SIG-M5 treated with dmso at 0.1 percent for 504 hours (cell line): ENCODE measurements at regions not wholly inside any gene's neighbourhood (a gene's known extent, or its start where the extent isn't known, plus 50 kb on each side); places are given as distances from the start of the nearest gene placed in this dataset.

Experiments
- DNase-seq: peaks from one replicate; lab custom pipeline; 2025; ENCODE audit not compliant: unreplicated experiment; lab: John Stamatoyannopoulos, UW

DNA sequence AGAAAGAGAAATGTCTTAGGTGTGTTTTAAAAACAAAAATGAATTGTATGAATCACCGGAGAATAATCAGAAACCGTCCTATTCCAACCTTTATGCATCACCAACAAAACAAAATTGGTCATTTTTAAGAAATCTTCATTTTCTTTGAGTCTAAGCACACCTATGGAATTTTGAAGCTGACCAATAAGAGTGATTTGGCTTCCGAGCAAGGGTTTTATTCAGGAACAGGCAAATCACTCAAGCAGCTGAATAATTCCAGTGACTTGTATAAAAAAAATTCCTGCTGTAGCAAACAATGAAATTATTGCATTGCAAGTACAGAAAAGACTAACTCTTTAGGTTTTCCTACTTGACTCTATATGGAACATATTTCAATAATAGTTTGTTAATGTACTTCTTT, 83.8 kb upstream of the FNDC3B start:
- DNase-seq: no peak

- DNase-seq: no peak
Measured at GRCh38 chr3:171956181-171956683, 83.1 kb upstream of the FNDC3B start.

GRCh38 chr3:171956705-171957104, 82.7 kb upstream of the FNDC3B start:
- no peak for DNase-seq

GRCh38 chr3:171959532-171960089, 79.8 kb upstream of the FNDC3B start:
- DNase-seq: no peak

GRCh38 chr3:171960159-171960558, 79.2 kb upstream of the FNDC3B start:
- peak; percentile 26 for DNase-seq

DNA sequence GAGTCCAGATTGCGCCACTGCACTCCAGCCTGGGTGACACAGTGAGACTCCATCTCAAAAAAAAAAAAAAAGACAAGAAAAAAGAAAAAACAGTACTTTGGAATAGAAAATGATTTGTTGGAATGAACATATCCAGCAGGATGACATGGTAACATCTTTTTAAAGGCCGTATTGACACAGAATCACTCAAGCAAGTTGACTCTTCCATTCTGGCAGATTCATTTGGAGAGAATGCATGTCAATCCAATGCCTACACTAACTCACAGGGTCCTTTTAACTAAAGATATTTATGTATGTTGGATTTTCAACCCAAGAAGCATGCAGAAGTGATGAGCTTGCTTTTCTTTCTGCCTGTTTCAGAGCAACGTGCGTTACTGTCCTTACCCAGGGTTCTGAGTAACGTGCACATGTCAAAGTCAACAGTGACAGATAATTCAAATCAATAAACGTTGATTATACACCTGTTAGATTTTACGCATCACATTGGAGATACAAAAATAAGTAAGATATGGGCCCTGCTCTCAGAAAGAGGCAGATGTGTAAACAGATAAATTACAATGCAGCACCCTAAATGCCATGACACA, 77.1 kb upstream of the FNDC3B start:
- no peak for DNase-seq

GRCh38 chr3:171963546-171963945, 75.8 kb upstream of the FNDC3B start:
- no peak for DNase-seq

DNA sequence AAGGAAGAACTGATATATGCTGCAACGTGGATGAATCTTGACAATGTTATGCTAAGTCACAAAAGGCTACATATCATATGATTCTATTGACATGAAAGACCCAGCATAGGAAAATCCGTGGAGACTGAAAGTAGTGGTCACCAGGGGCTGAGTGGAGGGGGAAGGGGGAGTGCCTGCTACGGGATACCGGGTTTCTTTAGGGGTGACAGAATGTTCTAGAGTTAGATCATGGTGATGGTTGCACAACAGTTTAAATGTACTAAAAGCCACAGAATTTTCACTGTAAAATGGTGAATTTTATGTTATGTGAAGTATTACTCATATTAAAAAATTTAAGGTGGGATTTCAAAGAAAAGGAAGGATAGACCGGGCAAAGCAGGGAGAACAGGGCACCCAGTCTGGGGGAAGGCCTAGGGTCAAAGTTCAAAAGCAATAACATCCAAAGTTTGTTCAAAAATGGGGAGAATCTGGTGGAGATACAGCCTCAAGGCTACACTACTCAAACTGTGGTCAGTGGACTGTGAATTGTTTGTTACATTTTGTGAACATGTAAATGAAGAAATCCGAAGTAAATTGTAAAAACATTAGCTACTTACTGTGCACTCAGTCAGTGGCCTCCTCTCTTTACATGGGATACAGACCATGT, 74.2 kb upstream of the FNDC3B start:
- no peak for DNase-seq

- no peak for DNase-seq
Measured at GRCh38 chr3:171966533-171967136, 72.7 kb upstream of the FNDC3B start.

- DNase-seq: peak; percentile 93
Measured at GRCh38 chr3:171967137-171967783, 72.1 kb upstream of the FNDC3B start.

GRCh38 chr3:171967932-171968678, 71.3 kb upstream of the FNDC3B start:
- DNase-seq: peak; percentile 27

- DNase-seq: peak; percentile 64
Measured at GRCh38 chr3:171970301-171970788, 69.0 kb upstream of the FNDC3B start.

DNA sequence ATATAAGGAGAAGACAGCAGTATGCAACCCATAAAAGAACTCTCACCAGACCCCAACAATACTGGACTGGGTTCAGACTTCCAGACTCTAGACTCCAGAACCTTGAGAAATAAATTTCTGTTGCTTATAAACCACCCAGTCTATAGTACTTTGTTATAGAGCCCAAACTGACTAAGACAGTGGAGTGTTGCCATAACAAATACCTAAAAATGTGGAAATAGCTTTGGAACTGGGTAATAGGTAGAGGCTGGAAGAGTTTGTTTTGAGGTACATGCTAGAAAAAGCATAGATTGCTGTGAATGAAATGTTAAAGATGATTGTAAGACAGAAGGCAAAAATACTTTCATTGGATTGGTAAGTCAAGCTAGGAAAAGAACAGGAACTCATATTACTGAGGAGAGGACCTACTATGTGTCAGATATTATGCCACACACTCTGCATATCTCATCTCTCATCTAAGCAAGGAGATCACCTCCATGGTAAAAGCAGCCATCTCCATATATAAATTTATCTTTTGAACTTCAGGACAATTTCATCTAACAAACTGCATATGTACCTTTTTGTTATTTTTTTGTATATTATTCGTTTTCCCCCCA, 67.4 kb upstream of the FNDC3B start:
- DNase-seq: no peak

- DNase-seq: peak; percentile 15
Measured at GRCh38 chr3:171972871-171973348, 66.5 kb upstream of the FNDC3B start.

DNA sequence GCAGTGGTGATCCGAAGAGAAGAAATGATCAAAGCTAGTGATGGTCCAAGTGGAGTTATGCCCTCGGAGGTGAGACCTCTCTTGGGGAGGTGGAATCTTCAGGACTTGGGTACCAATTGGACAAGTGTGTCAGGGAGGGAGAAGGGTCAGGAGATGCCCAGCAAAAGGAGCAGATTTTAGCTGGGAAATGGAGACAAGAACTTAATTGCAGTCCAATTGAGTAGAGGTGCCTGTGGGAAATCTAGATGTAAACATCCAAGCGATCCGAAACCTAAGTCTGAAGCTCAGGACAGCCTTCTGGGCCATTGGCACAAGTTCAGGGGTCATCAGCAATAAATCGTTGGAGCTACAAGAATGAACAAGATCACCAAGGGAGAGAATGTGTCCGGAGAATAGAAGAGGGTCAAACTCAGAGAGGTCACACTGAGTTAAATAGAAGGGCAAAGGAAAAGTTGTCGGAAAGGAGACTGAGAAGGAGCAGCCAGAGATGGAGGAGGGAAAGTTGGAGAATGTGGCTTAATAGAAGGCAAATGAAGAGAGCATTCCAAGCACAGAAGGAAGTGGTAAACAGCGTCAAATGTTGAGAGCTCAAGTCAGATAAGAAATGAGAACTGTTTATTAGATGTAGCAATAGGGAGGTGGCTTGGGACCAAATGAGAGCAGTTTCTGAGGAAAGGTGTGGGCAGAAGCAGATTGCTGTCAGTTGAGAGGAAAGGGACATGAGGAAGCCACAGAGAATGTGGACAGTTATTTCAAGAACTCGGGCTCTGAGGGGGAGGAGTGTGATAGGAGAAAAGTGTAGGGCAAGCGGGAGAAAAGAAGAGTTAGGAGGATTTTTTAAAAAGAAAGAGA, 64.2 kb upstream of the FNDC3B start:
- peak; percentile 97 for DNase-seq

DNA sequence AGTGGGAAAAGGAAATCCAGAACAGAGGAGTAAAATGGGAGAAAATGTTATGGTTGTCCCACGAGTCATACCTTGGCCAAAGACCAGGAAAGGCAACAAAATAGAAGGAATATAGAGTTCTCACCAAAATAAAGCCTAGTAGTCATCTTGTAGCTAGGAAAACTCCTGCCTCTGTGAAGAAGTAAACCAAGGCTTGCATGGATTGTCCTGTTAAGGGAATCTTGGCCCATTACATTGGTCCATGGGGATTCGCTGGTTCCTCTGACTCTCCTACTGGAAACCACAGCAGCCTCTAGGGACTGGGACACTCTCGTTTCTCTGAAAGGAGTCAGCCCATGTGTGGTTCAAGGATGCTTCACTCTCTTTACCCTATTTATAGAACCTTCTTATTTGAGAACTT, 62.9 kb upstream of the FNDC3B start:
- DNase-seq: no peak

DNA sequence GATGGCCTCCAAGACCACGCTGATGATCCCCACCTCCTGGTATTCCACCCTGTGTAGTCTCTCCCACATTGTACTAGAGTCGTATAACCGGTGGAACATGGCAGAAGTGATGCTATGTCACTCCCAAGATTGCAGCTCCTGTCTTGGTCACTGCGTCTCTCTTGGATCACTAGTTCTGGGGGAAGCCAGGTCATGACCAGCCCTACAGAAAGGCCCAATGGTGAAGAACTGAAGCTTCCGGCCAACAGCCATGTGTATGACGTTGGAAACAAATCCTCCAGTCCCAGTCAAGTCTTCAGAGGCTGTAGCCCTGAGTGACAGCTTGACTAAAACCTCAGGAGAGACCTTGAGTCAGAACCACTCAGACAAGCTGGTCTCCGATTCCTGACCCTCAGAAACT, 61.9 kb upstream of the FNDC3B start:
- DNase-seq: peak; percentile 81

DNA sequence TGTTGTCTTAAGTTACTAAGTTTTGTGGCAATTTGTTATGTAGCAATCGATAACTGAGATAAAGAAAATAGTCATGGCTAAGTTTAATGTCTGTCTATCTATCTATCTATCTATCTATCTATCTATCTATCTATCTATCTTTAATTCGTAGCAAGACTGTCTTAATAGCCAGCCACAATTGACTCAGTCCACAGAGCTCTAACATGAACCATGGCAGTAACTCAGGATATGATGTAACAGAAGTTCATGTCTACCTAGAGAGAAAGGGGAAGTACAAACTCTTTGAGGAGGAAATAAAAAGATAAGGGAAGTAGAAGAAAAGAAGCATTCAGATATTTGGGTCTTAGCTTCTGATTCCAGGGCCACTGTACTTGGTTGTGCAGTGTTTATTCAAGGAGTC, 61.5 kb upstream of the FNDC3B start:
- DNase-seq: peak; percentile 99

- no peak for DNase-seq
Measured at GRCh38 chr3:171978390-171978789, 61.0 kb upstream of the FNDC3B start.
